ENCODE measurements at regions not wholly inside any gene's neighbourhood (a gene's known extent, or its start where the extent isn't known, plus 50 kb on each side); places are given as distances from the start of the nearest gene placed in this dataset.

DNA sequence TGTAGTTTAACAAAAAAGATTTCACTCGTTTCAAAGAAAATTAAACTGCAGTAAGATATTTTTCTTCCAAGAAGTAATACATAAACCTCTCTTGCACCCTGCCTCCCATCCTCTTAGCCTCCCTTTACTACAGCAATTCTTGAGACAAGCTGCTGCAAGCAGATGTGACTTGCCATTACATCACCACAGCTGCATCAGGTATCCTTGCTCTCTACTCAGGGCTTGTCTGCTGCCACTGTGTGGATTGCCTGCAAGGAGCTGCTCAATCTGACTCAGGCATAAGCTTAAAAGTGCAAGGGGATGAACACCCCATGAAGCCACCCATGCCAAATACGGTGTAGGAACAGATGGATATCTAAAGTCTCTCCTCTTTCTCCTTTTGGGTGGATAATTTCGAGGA is 609.9 kb downstream of the DNAJB9 start:
- intact Hi-C loops (cut with micrococcal nuclease): no loop called here
- ATAC-seq (no peak), DNase-seq (no peak)
- no peak overlapping the region for H3K4me3 Mint-ChIP-seq
- no peaks in the 10 kb centered on the region for H3K27me3 ChIP-seq (ENCODE audit: control insufficient read depth in 2 of 2, insufficient read depth in 2 of 2, low read length in 2 of 2)
- H3K36me3 ChIP-seq (ENCODE audit: control insufficient read depth in 2 of 3, insufficient read depth in 3 of 3, low read length in 3 of 3): no peaks in the 10 kb centered on the region
- no peak overlapping the region for H3K27ac Mint-ChIP-seq
- H3K9me3 ChIP-seq (ENCODE audit: control insufficient read depth in 2 of 3, low read length in 3 of 3): no peaks in the 10 kb centered on the region
- H3K27ac ChIP-seq (ENCODE audit: low read depth, low read length): no peak overlapping the region
- ChIA-PET POLR2A (no interaction called here), CTCF (no interaction called here)
- peaks cover 0 to 10% (median 5%) of the 10 kb centered on the region in 11 donors for H3K9me3 Mint-ChIP-seq
- H3K4me3 ChIP-seq (ENCODE audit: low read length): no peak overlapping the region
- H3K27me3 Mint-ChIP-seq: no peaks in the 10 kb centered on the region
- H3K4me1 Mint-ChIP-seq: no peaks in the 10 kb centered on the region
- no peaks in the 10 kb centered on the region for H3K4me1 ChIP-seq (ENCODE audit: control insufficient read depth in 2 of 2, insufficient read depth in 2 of 2, low read length in 2 of 2)
- no peaks in the 10 kb centered on the region for H3K36me3 Mint-ChIP-seq

DNA sequence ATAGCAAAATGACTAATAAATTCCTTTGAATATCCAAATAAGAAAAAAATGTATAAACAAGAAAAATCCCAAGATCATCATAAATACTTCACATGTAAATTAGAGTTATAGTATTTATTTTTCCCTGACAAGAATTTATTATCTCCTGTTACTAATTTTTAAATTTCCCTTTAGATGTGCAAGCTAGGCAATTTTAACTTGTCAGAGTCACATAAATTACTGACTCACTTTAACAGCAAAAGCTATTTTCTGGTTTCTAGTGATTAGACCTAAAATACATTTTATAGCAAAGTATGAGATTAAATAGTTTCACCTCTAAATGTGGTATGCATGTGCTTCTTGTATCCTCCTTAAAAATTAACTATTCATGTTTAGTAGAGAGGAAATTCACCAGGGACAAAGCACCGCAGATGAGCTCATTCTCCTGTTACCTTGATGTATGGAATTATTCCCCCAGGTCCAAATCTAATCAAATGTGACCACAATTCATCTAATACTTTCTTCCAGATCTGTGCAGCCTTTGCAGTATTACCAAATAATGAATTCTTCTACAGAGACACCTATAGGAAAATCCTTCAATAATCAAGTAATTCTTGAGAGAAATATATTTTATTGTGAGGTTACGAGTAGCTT is 621.2 kb downstream of the DNAJB9 start:
- no peak for DNase-seq
- H3K9me3 Mint-ChIP-seq: peaks cover 0 to 8% (median 3%) of the 10 kb centered on the region in 11 donors
- Histone ChIP-seq H3K9me3 (ENCODE audit: control insufficient read depth in 2 of 3, low read length in 3 of 3) (peaks cover 0 to 3% (median 0%) of the 10 kb centered on the region in 3 experiments), H3K4me1 (ENCODE audit: control insufficient read depth in 2 of 2, insufficient read depth in 2 of 2, low read length in 2 of 2) (no peaks in the 10 kb centered on the region), H3K27ac (ENCODE audit: low read depth, low read length) (no peak overlapping the region), H3K4me3 (ENCODE audit: low read length) (no peak overlapping the region), H3K27me3 (ENCODE audit: control insufficient read depth in 2 of 2, insufficient read depth in 2 of 2, low read length in 2 of 2) (no peaks in the 10 kb centered on the region), H3K36me3 (ENCODE audit: control insufficient read depth in 2 of 3, insufficient read depth in 3 of 3, low read length in 3 of 3) (no peaks in the 10 kb centered on the region)
- H3K27me3 Mint-ChIP-seq: no peaks in the 10 kb centered on the region
- no peaks in the 10 kb centered on the region for H3K4me1 Mint-ChIP-seq
- ChIA-PET CTCF (no interaction called here), POLR2A (no interaction called here)
- no peak overlapping the region for H3K4me3 Mint-ChIP-seq
- intact Hi-C loops (cut with micrococcal nuclease): no loop called here
- ATAC-seq: no peak
- no peak overlapping the region for H3K27ac Mint-ChIP-seq
- H3K36me3 Mint-ChIP-seq: no peaks in the 10 kb centered on the region

DNA sequence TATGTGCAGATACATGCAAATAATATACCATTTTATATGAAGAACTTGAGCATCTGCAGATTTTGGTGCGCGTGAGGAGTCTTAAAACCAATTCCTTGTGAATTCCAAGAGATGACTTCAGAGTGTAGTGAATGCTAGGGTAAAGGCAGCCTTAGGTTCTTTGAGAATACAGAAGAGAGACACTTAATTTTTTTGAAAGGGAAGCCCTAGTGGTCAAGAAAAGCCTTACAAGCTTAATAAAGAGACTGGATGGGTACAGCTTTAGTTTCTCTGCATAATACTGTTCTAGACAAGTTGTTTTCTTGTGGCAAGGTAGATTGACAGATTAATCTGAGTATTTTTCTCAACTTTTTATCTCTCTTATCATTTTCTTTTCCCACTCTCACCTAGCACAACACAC is 636.5 kb downstream of the DNAJB9 start:
- Mint-ChIP-seq H3K36me3 (no peaks in the 10 kb centered on the region), H3K27me3 (no peaks in the 10 kb centered on the region), H3K4me1 (no peaks in the 10 kb centered on the region), H3K4me3 (no peak overlapping the region), H3K27ac (no peak overlapping the region), H3K9me3 (peaks cover 0 to 27% (median 8%) of the 10 kb centered on the region in 11 donors)
- Histone ChIP-seq H3K9me3 (ENCODE audit: control insufficient read depth in 2 of 3, low read length in 3 of 3) (no peaks in the 10 kb centered on the region), H3K36me3 (ENCODE audit: control insufficient read depth in 2 of 3, insufficient read depth in 3 of 3, low read length in 3 of 3) (no peaks in the 10 kb centered on the region), H3K4me3 (ENCODE audit: low read length) (no peak overlapping the region), H3K27me3 (ENCODE audit: control insufficient read depth in 2 of 2, insufficient read depth in 2 of 2, low read length in 2 of 2) (no peaks in the 10 kb centered on the region), H3K27ac (ENCODE audit: low read depth, low read length) (no peak overlapping the region), H3K4me1 (ENCODE audit: control insufficient read depth in 2 of 2, insufficient read depth in 2 of 2, low read length in 2 of 2) (no peaks in the 10 kb centered on the region)
- DNase-seq (no peak), ATAC-seq (no peak)
- intact Hi-C loops (cut with micrococcal nuclease): no loop called here
- POLR2A ChIA-PET: no interaction called here
- CTCF ChIA-PET: no interaction called here

DNA sequence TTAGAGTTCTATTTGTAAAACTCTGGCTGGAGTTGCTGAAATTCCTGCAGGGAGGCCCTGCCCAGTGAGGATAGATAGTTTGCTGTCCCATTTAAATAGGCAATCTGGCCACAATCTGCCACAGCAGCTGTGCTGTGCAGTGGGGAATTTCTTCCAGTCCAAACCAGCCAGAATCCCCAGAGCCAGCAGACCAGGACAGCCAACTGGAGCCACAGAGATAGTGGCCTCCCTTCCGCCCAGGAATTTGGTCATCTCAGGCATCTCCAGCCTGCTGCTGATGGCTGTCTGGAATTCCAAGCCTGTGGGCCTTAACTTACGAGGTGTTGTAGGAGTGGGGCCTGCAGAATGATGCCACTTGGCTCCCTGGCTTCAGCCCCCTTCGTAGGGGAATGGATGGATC is 643.4 kb downstream of the DNAJB9 start:
- Mint-ChIP-seq H3K27ac (no peak overlapping the region), H3K9me3 (peaks cover 0 to 15% (median 5%) of the 10 kb centered on the region in 11 donors), H3K4me1 (no peaks in the 10 kb centered on the region), H3K27me3 (no peaks in the 10 kb centered on the region), H3K36me3 (no peaks in the 10 kb centered on the region), H3K4me3 (no peak overlapping the region)
- no peaks in the 10 kb centered on the region for H3K9me3 ChIP-seq (ENCODE audit: control insufficient read depth in 2 of 3, low read length in 3 of 3)
- no peak overlapping the region for H3K27ac ChIP-seq (ENCODE audit: low read depth, low read length)
- no peaks in the 10 kb centered on the region for H3K27me3 ChIP-seq (ENCODE audit: control insufficient read depth in 2 of 2, insufficient read depth in 2 of 2, low read length in 2 of 2)
- H3K4me1 ChIP-seq (ENCODE audit: control insufficient read depth in 2 of 2, insufficient read depth in 2 of 2, low read length in 2 of 2): no peaks in the 10 kb centered on the region
- POLR2A ChIA-PET: no interaction called here
- no peak for DNase-seq
- H3K36me3 ChIP-seq (ENCODE audit: control insufficient read depth in 2 of 3, insufficient read depth in 3 of 3, low read length in 3 of 3): no peaks in the 10 kb centered on the region
- CTCF ChIA-PET: no interaction called here
- ATAC-seq: no peak
- H3K4me3 ChIP-seq (ENCODE audit: low read length): no peak overlapping the region
- intact Hi-C loops (cut with micrococcal nuclease): no loop called here

DNA sequence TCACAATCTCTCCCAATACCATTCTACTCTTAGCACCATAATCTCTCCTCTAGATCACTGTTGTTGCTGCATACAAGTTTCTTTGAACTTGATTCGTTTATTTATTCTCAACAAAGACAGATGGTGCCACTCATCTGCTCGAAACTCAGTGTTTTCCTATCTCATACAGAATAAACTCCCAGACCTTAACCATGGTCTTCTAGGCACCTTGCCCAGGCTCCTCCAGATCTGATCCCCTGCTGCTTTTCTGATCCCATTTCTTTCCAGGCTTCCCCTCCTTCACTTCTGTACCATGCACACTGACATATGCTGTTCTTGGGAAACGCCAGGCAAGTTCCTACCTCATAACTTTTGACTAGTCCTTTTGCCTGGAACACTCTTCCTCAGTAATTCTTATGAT is 645.7 kb downstream of the DNAJB9 start:
- intact Hi-C loops (cut with micrococcal nuclease): no loop called here
- H3K27me3 Mint-ChIP-seq: no peaks in the 10 kb centered on the region
- Histone ChIP-seq H3K36me3 (ENCODE audit: control insufficient read depth in 2 of 3, insufficient read depth in 3 of 3, low read length in 3 of 3) (no peaks in the 10 kb centered on the region), H3K27me3 (ENCODE audit: control insufficient read depth in 2 of 2, insufficient read depth in 2 of 2, low read length in 2 of 2) (no peaks in the 10 kb centered on the region), H3K4me1 (ENCODE audit: control insufficient read depth in 2 of 2, insufficient read depth in 2 of 2, low read length in 2 of 2) (no peaks in the 10 kb centered on the region), H3K4me3 (ENCODE audit: low read length) (no peak overlapping the region), H3K27ac (ENCODE audit: low read depth, low read length) (no peak overlapping the region), H3K9me3 (ENCODE audit: control insufficient read depth in 2 of 3, low read length in 3 of 3) (no peaks in the 10 kb centered on the region)
- H3K27ac Mint-ChIP-seq: no peak overlapping the region
- peaks cover 0 to 10% (median 5%) of the 10 kb centered on the region in 11 donors for H3K9me3 Mint-ChIP-seq
- H3K36me3 Mint-ChIP-seq: no peaks in the 10 kb centered on the region
- ChIA-PET CTCF (no interaction called here), POLR2A (no interaction called here)
- H3K4me1 Mint-ChIP-seq: no peaks in the 10 kb centered on the region
- H3K4me3 Mint-ChIP-seq: no peak overlapping the region
- ATAC-seq (no peak), DNase-seq (no peak)

DNA sequence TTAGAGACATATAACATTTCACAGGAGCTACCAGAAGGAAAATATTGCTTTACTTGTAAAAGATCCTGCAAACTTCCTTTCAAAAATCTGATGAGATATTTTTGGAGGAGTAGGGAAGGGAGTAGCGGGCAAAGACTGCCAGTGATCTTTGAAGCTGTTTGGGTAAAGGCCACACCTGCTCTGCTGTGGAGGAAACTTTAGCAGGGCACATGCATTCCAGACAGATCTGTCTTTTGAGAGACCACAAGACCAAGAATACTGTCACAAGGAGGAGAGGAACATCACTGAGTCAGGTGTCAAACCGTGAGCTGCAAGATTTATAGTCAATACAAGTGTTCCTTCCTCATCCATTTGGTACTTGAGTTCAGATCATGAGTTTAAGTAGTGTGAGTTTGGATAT is 654.4 kb downstream of the DNAJB9 start:
- H3K27ac ChIP-seq (ENCODE audit: low read depth, low read length): no peak overlapping the region
- H3K4me1 Mint-ChIP-seq: no peaks in the 10 kb centered on the region
- H3K27me3 Mint-ChIP-seq: no peaks in the 10 kb centered on the region
- DNase-seq: no peak
- H3K27me3 ChIP-seq (ENCODE audit: control insufficient read depth in 2 of 2, insufficient read depth in 2 of 2, low read length in 2 of 2): no peaks in the 10 kb centered on the region
- no peaks in the 10 kb centered on the region for H3K36me3 ChIP-seq (ENCODE audit: control insufficient read depth in 2 of 3, insufficient read depth in 3 of 3, low read length in 3 of 3)
- peaks cover 0 to 3% (median 0%) of the 10 kb centered on the region in 11 donors for H3K9me3 Mint-ChIP-seq
- intact Hi-C loops (cut with micrococcal nuclease): no loop called here
- no peaks in the 10 kb centered on the region for H3K36me3 Mint-ChIP-seq
- H3K9me3 ChIP-seq (ENCODE audit: control insufficient read depth in 2 of 3, low read length in 3 of 3): no peaks in the 10 kb centered on the region
- ATAC-seq: no peak
- H3K4me3 Mint-ChIP-seq: no peak overlapping the region
- no peak overlapping the region for H3K4me3 ChIP-seq (ENCODE audit: low read length)
- no peaks in the 10 kb centered on the region for H3K4me1 ChIP-seq (ENCODE audit: control insufficient read depth in 2 of 2, insufficient read depth in 2 of 2, low read length in 2 of 2)
- no peak overlapping the region for H3K27ac Mint-ChIP-seq
- ChIA-PET CTCF (interaction anchor here (0.5 kb wide), 1 partner anchor 122 kb away, joined by 3 read pairs; no protein-coding TSS in a partner anchor), POLR2A (no interaction called here)

DNA sequence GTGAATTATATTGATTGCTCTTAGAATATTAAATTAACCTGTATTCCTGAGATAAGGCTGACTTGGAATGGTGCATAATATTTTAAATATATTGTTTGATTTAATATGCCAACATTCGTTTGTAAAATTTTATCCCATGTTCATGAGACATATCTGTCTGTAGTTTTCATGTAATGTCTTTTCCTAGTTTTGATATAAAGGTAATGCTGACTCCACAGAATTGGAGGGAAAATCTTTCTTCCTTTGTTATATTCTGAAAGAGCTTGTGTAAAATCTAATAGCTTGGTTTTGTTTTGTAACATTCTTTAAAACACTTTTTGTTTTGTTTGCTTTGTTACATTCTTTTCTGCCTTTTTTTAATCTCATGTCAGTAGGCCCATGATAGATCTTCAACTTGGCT is 657.0 kb downstream of the DNAJB9 start:
- Histone ChIP-seq H3K9me3 (ENCODE audit: control insufficient read depth in 2 of 3, low read length in 3 of 3) (peaks cover 0 to 4% (median 0%) of the 10 kb centered on the region in 3 experiments), H3K4me1 (ENCODE audit: control insufficient read depth in 2 of 2, insufficient read depth in 2 of 2, low read length in 2 of 2) (no peaks in the 10 kb centered on the region), H3K4me3 (ENCODE audit: low read length) (no peak overlapping the region), H3K27ac (ENCODE audit: low read depth, low read length) (no peak overlapping the region), H3K36me3 (ENCODE audit: control insufficient read depth in 2 of 3, insufficient read depth in 3 of 3, low read length in 3 of 3) (no peaks in the 10 kb centered on the region), H3K27me3 (ENCODE audit: control insufficient read depth in 2 of 2, insufficient read depth in 2 of 2, low read length in 2 of 2) (no peaks in the 10 kb centered on the region)
- ATAC-seq (no peak), DNase-seq (no peak)
- ChIA-PET POLR2A (no interaction called here), CTCF (no interaction called here)
- Mint-ChIP-seq H3K4me1 (no peaks in the 10 kb centered on the region), H3K9me3 (peaks cover 0 to 7% (median 1%) of the 10 kb centered on the region in 11 donors), H3K4me3 (no peak overlapping the region), H3K36me3 (no peaks in the 10 kb centered on the region), H3K27ac (no peak overlapping the region), H3K27me3 (no peaks in the 10 kb centered on the region)
- intact Hi-C loops (cut with micrococcal nuclease): no loop called here

Data from naive thymus-derived CD4-positive, alpha-beta T cell (primary cell).